NCI-H1092 (cell line): ENCODE measurements at regions not wholly inside any gene's neighbourhood (a gene's known extent, or its start where the extent isn't known, plus 50 kb on each side); places are given as distances from the start of the nearest gene placed in this dataset.

Source experiments
- DNase-seq: peaks from one replicate; lab custom pipeline; 2025; lab: John Stamatoyannopoulos, UW

- DNase-seq: no peak
These were observed 75.9 kb upstream of the LCLAT1 start for GRCh38 chr2:30371028-30371689.

- no peak for DNase-seq
These were observed 75.2 kb upstream of the LCLAT1 start for GRCh38 chr2:30371772-30372373.

DNA sequence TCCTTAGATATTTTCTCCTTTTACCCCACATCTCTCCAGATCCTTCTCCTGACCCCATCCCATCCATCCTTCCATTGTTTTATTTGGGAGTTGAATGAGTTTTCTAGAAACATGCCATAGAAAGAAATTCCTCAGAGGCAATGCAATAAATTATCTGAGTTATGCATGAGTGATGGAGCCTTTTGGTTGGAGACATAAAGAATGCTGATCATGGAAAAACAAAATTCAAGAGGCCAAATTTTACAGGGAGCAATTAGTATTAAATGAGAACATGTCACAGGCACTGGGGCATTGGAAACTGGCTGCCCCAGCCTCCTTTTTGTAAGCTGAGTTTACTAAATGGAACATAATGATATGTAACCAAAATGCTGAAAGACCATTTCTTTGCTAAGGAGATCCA lies 74.2 kb upstream of the LCLAT1 start:
- no peak for DNase-seq

GRCh38 chr2:30373881-30374302 lies 73.2 kb upstream of the LCLAT1 start:
- DNase-seq: no peak

DNA sequence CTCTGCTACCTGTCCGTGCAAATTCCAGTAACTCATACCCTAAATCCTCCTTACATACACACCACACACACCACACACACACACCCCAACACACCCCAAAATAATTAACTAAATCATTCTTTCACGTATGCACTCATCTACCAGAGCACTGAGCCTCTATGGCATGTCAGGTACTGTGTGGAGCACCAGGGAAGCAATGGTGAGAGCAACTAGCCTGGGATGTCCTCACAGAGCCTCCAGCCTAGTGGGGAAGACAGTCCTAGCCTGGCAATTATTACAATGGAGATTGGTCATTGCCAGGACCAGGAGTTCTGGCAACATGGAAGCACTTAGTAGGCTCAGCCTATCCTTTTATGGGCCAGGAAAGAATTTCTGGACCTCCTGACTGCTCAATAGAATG lies 72.7 kb upstream of the LCLAT1 start:
- DNase-seq: no peak

DNA sequence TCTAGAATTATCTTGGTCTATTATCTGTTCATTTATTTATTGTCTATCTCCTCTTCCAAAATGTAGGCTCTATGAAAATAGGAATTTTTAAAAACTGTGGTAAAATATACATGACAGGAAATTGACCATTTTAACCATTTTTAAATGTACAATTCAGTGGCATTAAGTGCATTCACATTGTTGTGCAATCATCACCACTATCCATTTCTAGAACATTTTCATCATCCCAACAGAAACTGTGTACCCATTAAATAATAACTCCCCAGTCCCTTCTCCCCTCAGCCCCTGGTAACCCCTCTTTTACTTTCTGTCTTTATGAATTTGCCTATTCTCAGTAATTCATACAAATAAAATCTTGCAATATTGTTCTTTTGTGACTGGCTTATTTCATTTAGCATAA lies 71.1 kb upstream of the LCLAT1 start:
- no peak for DNase-seq

DNA sequence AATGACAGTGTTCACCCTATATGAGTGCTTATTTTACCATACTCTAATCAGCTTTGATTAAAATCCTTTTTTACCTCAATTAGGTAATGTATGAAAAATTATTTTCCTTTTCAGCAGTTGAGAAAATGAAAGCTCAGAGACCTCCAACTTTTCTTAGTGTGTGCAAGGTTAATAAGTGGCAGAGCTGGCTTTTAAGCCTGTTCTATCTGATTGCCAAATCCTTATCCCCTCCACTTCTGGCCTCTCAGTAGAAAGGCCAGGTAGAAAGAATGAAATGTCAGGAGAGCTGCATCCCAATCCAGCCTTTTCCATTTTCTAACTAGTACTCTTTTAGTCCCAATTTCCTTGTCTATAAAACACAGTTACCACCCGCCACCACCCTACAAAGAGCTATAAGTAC lies 67.6 kb upstream of the LCLAT1 start:
- no peak for DNase-seq

DNA sequence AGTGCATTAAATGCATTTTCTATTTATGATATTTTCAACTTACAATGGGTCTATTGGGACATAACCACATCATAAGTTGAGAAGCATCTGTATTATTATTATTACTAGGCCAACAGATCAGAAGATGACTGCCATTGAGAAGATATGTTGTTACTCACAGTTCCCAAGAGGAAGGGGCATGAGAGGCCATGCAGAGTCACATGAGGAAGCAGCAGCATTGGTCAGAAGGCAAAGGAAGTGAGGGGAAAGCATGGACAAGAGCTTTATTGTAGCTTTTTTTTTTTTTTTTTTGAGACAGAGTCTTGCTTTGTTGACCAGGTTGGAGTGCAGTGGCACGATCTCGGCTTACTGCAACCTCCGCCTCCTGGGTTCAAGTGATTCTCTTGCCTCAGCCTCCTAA lies 66.2 kb upstream of the LCLAT1 start:
- no peak for DNase-seq

GRCh38 chr2:30382162-30382783 lies 64.8 kb upstream of the LCLAT1 start:
- no peak for DNase-seq

DNA sequence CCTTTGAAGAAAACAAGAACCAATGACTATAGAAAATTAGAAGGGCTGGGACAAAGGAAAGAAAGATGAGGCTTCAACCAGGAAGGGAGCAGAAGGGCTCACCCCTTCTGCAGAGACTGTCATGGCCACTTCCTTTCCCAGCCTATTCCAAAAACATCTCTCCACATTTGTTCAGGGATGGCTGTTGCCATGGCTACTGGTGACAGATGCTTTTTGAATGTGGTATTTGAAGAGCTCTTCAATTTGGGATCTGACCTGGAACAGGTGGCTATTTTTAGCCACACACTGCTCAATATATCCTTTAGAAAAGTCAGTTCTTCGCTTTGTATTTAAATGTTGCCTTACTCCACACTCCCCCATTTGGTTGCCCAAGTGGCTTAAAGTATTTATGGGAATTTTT lies 64.1 kb upstream of the LCLAT1 start:
- peak; percentile 15 for DNase-seq

DNA sequence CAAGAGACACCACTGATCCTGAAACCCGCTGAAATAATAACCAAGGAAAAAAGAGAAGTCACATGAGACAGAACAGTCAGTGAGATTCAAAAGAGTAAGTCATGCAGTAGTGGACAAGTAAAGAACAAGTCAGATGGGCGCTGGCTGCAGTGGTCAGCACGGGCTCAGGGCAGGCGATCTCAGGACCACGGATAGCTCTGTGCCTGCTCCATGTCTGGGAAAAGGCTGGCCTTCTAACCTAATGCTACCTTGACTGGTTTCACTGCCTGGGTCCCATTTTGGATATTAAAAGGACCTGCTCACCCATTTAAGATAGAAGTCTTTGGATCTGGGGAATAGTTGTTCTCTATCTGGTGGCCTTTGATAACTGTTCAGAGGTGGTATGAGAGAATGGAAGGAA lies 61.7 kb upstream of the LCLAT1 start:
- no peak for DNase-seq

DNA sequence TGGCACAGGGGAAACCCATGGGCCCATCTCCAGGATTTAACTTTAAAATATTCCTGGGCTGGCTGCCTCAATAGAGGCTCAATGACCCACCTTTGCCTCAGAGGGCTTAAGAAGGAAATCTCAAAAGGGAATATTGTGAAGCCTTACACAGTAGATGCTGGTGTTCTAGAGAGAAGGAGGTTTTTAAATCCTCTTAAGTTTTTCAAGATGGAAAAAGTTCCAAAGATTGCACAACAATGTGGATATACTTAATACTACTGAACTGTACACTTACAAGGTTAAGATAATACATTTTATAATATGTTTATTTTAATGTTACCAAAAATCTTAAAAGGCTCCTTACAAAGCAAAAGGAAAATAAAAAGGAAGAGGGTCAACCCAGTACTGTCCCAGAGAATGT lies 54.9 kb upstream of the LCLAT1 start:
- DNase-seq: no peak

DNA sequence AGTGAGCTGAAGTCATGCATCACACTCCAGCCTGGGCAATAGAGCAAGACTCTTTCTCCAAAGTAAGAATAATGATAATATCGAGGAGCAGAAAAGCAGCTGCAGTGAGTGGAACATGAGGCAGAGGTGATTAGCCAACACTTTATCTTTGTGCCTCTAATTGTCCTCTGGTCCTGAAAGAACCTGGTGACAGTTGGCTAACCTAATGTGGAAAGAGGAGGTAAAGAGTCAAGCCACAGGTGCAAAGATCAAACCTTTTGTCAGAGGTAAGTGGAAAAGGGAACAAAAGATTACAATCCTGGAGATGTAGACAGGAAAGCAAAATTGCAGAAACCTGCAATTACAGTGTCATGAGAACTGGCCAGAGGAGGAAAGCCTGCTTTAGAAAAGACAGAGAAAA lies 53.5 kb upstream of the LCLAT1 start:
- no peak for DNase-seq

DNA sequence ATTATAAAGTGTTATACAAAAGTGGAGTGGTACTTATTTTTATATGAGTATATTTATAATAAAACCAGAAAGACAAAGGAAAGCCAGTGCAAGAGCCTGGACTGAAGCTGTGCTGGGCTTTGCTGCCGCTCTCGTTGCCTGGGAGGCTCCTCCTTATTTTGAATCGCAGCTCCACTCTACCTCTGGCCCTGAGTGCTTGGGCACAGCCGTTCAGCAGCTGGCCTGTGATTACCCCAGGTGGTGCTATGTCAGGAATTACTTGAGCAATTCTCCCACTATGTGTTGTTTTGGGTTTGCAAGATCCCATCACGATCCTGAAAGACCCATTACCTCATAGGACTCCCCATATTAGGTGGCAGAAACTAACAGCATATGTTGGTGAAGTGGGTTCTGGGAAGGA lies 53.0 kb upstream of the LCLAT1 start:
- DNase-seq: peak; percentile 2

DNA sequence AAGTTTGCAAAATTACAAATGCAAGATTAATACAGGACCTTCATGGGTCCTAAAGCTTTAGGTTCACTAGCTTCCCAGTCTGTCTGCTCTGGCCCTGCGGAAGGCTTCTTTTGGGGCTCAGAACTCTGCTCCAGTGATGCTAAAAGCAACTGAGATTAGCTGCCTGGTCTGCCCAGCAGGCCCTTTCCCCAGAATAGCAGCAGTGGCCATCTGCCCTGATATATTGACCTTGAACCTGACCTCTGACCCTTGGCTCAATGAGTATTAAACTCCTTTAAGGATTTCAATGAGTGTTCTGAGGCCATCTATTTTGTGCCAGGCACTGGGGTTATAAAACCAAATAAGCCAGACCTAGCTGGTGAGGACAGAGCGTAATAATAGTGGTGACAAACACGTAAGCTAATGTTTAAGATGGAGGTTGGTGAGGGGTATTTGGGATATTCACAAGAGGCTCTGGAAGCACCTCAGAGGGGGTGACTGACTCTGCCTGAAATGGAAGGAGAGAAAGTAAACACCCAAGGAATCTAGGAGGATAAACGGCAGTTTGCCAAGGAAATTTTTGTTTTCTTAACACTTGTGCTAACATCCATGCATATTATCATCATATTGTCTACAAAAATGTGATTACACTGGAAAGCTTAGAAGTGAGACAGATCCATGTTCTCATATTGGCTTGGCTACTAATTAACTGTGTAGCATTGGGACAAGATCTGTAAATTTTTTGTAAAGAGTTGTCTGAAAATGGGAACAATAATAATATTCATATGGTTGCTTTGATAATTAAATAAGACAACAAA lies 50.4 kb upstream of the LCLAT1 start:
- no peak for DNase-seq
